GM12872 (cell line): ENCODE measurements at regions not wholly inside any gene's neighbourhood (a gene's known extent, or its start where the extent isn't known, plus 50 kb on each side); places are given as distances from the start of the nearest gene placed in this dataset.

ENCODE experiments used
- TF ChIP-seq, protein P1 (sequence below): IDR thresholded peaks from 3 replicates; pipeline ENCODE4 v1.5.1; 2011; ENCODE audit warnings: low read depth, mild to moderate bottlenecking, low read length, moderate library complexity; ENCODE audit not compliant: insufficient read depth

DNA sequence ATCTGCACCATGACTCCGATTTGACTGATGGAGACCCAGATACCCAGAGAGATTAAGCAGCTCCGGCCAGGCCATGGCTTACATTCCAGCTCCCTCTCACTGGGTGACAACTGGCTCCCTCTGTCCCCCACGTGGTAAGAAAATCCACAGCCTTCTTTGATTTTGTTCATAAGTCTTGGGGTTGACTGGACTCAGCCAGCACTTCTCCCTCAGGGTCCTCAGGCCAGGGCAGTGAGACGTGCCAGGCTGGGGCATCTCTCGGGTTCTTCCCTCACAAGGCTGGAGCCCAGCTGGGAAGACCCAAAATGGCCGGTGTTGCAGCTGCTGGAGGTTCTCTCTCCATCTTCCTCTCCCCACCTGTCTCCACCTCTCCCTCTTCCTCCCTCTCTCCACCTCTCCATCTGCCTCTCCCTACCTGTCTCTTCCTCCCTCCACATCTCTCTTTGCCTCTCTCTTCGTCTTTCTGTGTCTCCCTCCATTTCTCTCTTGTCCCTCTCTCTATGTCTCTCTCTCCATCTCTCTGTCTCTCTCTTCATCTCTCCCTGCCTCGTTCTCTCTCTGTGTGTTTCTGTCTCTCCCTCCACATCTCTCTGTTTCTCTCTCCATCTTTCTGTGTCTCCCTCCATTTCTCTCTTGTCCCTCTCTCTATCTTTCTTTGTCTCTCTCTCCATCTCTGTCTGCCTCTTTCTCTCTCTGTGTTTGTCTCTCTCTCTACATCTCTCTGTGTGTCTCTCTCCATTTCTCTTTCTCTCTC, 105.3 kb downstream of the FOXL1 start:
- TF ChIP-seq, protein P1, sequence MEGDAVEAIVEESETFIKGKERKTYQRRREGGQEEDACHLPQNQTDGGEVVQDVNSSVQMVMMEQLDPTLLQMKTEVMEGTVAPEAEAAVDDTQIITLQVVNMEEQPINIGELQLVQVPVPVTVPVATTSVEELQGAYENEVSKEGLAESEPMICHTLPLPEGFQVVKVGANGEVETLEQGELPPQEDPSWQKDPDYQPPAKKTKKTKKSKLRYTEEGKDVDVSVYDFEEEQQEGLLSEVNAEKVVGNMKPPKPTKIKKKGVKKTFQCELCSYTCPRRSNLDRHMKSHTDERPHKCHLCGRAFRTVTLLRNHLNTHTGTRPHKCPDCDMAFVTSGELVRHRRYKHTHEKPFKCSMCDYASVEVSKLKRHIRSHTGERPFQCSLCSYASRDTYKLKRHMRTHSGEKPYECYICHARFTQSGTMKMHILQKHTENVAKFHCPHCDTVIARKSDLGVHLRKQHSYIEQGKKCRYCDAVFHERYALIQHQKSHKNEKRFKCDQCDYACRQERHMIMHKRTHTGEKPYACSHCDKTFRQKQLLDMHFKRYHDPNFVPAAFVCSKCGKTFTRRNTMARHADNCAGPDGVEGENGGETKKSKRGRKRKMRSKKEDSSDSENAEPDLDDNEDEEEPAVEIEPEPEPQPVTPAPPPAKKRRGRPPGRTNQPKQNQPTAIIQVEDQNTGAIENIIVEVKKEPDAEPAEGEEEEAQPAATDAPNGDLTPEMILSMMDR: no peak

DNA sequence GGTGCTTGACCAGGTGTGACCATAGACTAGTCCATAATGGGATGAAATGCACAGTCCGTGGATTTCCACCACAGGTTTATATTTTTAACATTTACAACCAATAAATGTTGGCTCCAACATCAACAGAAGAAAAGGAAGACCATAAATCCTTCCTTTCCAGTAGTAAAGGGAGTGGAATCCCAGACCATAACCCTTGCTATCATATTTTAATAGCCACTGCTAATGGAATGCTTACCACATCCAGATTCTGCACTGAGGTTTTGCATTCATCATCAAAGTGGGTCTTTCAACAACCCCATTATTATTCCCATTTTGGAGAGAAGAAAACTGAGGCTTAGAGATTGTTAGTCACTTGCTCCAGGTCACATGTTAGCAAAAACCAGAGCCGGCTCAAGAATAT, 106.7 kb downstream of the FOXL1 start:
- TF ChIP-seq, protein P1: no peak

DNA sequence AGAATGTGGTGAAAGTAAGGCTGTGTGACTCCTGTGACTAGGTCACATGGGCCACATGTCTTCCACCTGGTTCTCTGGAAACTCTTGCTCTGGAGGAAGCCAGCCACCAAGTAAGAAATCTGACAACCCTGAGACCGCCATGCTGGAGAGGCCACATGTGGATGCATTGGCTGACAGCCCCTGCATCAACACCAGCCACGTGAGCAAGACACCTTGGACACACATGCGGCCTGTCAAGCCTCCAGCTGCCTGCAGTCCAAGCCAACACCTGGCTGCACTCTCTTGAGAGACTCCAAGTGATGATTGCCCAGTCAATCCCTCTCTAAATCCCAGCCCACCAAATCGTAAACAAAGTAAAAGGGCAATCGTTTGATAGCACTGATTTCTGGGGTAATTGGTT, 112.6 kb downstream of the FOXL1 start:
- TF ChIP-seq, protein P1: no peak

DNA sequence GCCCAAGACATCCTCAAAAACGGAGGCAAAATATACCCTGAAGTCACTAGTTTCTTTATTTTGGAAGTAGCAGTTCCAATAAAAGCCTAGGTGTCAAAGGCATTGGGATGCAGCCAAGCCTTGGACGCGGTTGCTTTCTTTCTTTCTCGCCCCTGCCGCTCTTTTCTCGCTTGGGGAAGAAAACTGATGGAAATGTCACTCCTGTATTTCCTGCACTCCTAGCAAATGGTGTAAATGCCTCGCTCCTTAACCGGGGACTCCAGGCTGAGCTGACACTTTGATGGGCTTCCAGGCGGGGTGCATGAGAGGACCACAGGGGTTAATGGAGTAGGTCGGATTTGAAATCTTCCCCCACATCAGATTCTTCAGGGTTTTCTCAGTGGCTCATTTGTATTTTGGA, 114.1 kb downstream of the FOXL1 start:
- TF ChIP-seq, protein P1: no peak

DNA sequence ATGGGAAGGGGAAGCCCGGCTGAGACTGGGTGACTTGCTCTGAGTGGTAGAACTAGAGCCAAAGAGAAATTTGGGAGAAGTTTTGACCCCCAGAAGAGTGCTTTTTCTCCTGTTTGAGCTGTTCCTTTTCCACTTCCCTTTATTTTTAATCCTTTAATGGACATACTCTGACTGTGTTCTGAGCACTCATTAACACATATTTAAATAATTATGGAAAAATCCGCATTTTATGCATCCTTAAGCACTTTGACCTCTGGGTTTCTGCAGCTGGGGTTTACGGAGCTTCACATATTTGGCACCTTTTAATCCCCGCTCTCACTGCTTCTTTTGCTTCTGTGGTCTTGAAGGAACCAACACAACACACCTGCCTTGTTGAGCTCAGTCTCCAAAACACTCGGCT, 114.7 kb downstream of the FOXL1 start:
- TF ChIP-seq, protein P1: no peak

- TF ChIP-seq, protein P1: no peak
These were observed 119.4 kb downstream of the FOXL1 start for GRCh38 chr16:86697715-86698114.

- TF ChIP-seq, protein P1: no peak
These were observed 121.9 kb downstream of the FOXL1 start for GRCh38 chr16:86700046-86700945.
